Upper lobe of right lung (tissue), 1 donor: ENCODE measurements at regions not wholly inside any gene's neighbourhood (a gene's known extent, or its start where the extent isn't known, plus 50 kb on each side); places are given as distances from the start of the nearest gene placed in this dataset.

ENCODE experiments used
- ATAC-seq: fragments of 200-7000 bp; cut with Tn5 transposase; one replicate; pipeline ENCODE4 v1.9.1; 2020; ENCODE audit warnings: mild to moderate bottlenecking, moderate library complexity
- DNase-seq: peaks from one replicate; pipeline ENCODE4 v3.0.0-alpha.2; 2020
- H3K27ac ChIP-seq: fragments of 200-600 bp; one replicate; pipeline ENCODE4 v1.8.0; 2022
- H3K27me3 ChIP-seq: fragments of 200-600 bp; one replicate; pipeline ENCODE4 v1.8.0; 2022; ENCODE audit warnings: mild to moderate bottlenecking
- H3K36me3 ChIP-seq: fragments of 200-600 bp; one replicate; pipeline ENCODE4 v1.8.0; 2022
- H3K4me1 ChIP-seq: fragments of 200-600 bp; one replicate; pipeline ENCODE4 v1.8.0; 2022
- H3K4me3 ChIP-seq: fragments of 200-600 bp; one replicate; pipeline ENCODE4 v1.8.0; 2022; ENCODE audit warnings: mild to moderate bottlenecking
- H3K9me3 ChIP-seq: fragments of 200-600 bp; one replicate; pipeline ENCODE4 v1.8.0; 2022
- CTCF ChIP-seq: fragments of 200-600 bp; IDR thresholded peaks from one replicate; pipeline ENCODE4 v1.8.0; 2022; ENCODE audit warnings: antibody characterized with exemption
- intact Hi-C: fragments of 100-400 bp; cut with DNase I; formaldehyde crosslinking; loops from one replicate; pipeline ENCODE4 v1.11.0; 2022
- donor health status: DM: no; HTN: yes; CAD: no; lungs with severe emphysema.

GRCh38 chr1:78274814-78275213 lies 216.0 kb upstream of the PTGFR start:
- DNase-seq (no peak), ATAC-seq (no peak)
- no peak for TF ChIP-seq CTCF
- Histone ChIP-seq H3K9me3 (no peaks in the 10 kb centered on the region), H3K4me1 (no peaks in the 10 kb centered on the region), H3K27ac (no peak overlapping the region), H3K36me3 (no peaks in the 10 kb centered on the region), H3K4me3 (no peak overlapping the region), H3K27me3 (no peaks in the 10 kb centered on the region)
- intact Hi-C loops: no loop called here

GRCh38 chr1:78275456-78275855 lies 215.3 kb upstream of the PTGFR start:
- Histone ChIP-seq H3K4me1 (no peaks in the 10 kb centered on the region), H3K27me3 (no peaks in the 10 kb centered on the region), H3K4me3 (no peak overlapping the region), H3K36me3 (no peaks in the 10 kb centered on the region), H3K27ac (no peak overlapping the region), H3K9me3 (no peaks in the 10 kb centered on the region)
- intact Hi-C loops: no loop called here
- ATAC-seq: no peak
- TF ChIP-seq CTCF: no peak
- no peak for DNase-seq

GRCh38 chr1:78275906-78276685 lies 214.7 kb upstream of the PTGFR start:
- ATAC-seq (no peak), DNase-seq (no peak)
- Histone ChIP-seq H3K9me3 (no peaks in the 10 kb centered on the region), H3K4me1 (no peaks in the 10 kb centered on the region), H3K4me3 (no peak overlapping the region), H3K36me3 (no peaks in the 10 kb centered on the region), H3K27ac (no peak overlapping the region), H3K27me3 (no peaks in the 10 kb centered on the region)
- TF ChIP-seq CTCF: no peak
- intact Hi-C loops: no loop called here

- DNase-seq: no peak
- H3K4me1 ChIP-seq: no peaks in the 10 kb centered on the region
These were observed 213.5 kb upstream of the PTGFR start for GRCh38 chr1:78277253-78277652.

GRCh38 chr1:78279051-78279450 lies 211.7 kb upstream of the PTGFR start:
- intact Hi-C loops: no loop called here
- Histone ChIP-seq H3K27ac (no peak overlapping the region), H3K36me3 (no peaks in the 10 kb centered on the region), H3K4me3 (no peak overlapping the region), H3K27me3 (no peaks in the 10 kb centered on the region), H3K9me3 (no peaks in the 10 kb centered on the region), H3K4me1 (peaks cover 3% of the 10 kb centered on the region)
- no peak for TF ChIP-seq CTCF
- ATAC-seq (no peak), DNase-seq (no peak)

More at GRCh38 chr1:78277253-78277652, 213.5 kb upstream of the PTGFR start:
- Histone ChIP-seq H3K27me3 (no peaks in the 10 kb centered on the region), H3K36me3 (no peaks in the 10 kb centered on the region), H3K4me3 (no peak overlapping the region), H3K27ac (no peak overlapping the region), H3K9me3 (no peaks in the 10 kb centered on the region)
- intact Hi-C loops: no loop called here
- no peak for TF ChIP-seq CTCF
- ATAC-seq: no peak
